ENCODE measurements at regions not wholly inside any gene's neighbourhood (a gene's known extent, or its start where the extent isn't known, plus 50 kb on each side); places are given as distances from the start of the nearest gene placed in this dataset.
A peak's percentile ranks its signal among the peaks of the same experiment; 100 is the strongest.

- TF ChIP-seq USF1 (IDR thresholded peaks at IDR 0.05; ENCODE audit: borderline replicate concordance, extremely low read length, insufficient read depth, low read depth, low read length), result no peak
Measured at GRCh38 chr12:98146487-98146886, 368.9 kb upstream of the TMPO start (continued).

GRCh38 chr12:98149270-98149669 is 366.1 kb upstream of the TMPO start:
- H2AFZ ChIP-seq (ENCODE audit: control insufficient read depth, low read depth, low read length), result no peak overlapping the region
- in situ Hi-C loops (cut with MboI) (no loop called here), intact Hi-C loops (cut with micrococcal nuclease; ENCODE audit: unreplicated experiment) (loop anchor here (1.0 kb wide), 1 partner anchor 125 kb away; no protein-coding TSS in a partner anchor)
- no peak overlapping the region for H3K9ac ChIP-seq (ENCODE audit: control insufficient read depth, insufficient read depth, low read length)
- DNase-seq (ENCODE audit: low read depth, low spot score), result peak; percentile 3
- BruUV-seq (replicated peaks), result no TSS peak
- ChIA-PET CTCF (interaction anchor here (0.8 to 2.7 kb wide), 5 partner anchors 9 to 227 kb away, joined by 3 to 8 read pairs (median 4); no protein-coding TSS in a partner anchor), POLR2A (no interaction called here), SMC1A (ENCODE audit: uncharacterized antibody, unreplicated experiment) (interaction anchor here (0.9 to 3.3 kb wide), 7 partner anchors 8 to 125 kb away, joined by 4 to 13 read pairs (median 4); no protein-coding TSS in a partner anchor), RAD21 (ENCODE audit: unreplicated experiment) (interaction anchor here (0.7 to 1.4 kb wide), 4 partner anchors 23 to 185 kb away, joined by 3 to 6 read pairs (median 4); no protein-coding TSS in a partner anchor)
- H3K27ac ChIP-seq (ENCODE audit: control insufficient read depth, insufficient read depth), result no peak overlapping the region
- no peak overlapping the region for H3K4me2 ChIP-seq (ENCODE audit: control insufficient read depth, insufficient read depth)
- ATAC-seq, result peak; percentile 90
- no peaks in the 10 kb centered on the region for H4K20me1 ChIP-seq (ENCODE audit: control insufficient read depth, insufficient read depth)
- H3K36me3 ChIP-seq (ENCODE audit: control insufficient read depth in 2 of 2, insufficient read depth in 2 of 2, low read length in 1 of 2), result no peaks in the 10 kb centered on the region
- H3K4me1 ChIP-seq (ENCODE audit: control insufficient read depth, insufficient read depth, low read length), result no peaks in the 10 kb centered on the region
- H3K9me3 ChIP-seq (replicated peaks; ENCODE audit: control insufficient read depth, insufficient read depth, low read length), result no peaks in the 10 kb centered on the region
- H3K4me3 ChIP-seq, result no peak overlapping the region
- H3K27me3 ChIP-seq (replicated peaks in 1 of 2; ENCODE audit: control insufficient read depth in 2 of 2, insufficient read depth in 2 of 2, low read length in 1 of 2), result no peaks in the 10 kb centered on the region; a peak in 1 of 4 replicates
- FAIRE-seq, result no peak
- no peaks in the 10 kb centered on the region for H3K79me2 ChIP-seq (ENCODE audit: control insufficient read depth, insufficient read depth, low read length)
- TF ChIP-seq ZNF687 (IDR thresholded peaks at IDR 0.05) (no peak), CREM (IDR thresholded peaks at IDR 0.05; ENCODE audit: low read depth) (no peak), SIN3A (IDR thresholded peaks at IDR 0.05; ENCODE audit: low read depth, low read length) (no peak), DPF2 (IDR thresholded peaks at IDR 0.05) (peak; percentile 44; the same call in 1 of the 2 replicates), SUPT20H (IDR thresholded peaks at IDR 0.05; ENCODE audit: borderline replicate concordance, control insufficient read depth, low read depth, low read length) (no peak), ELK1 (IDR thresholded peaks at IDR 0.05; ENCODE audit: low read depth, low read length) (no peak), STAT3 (IDR thresholded peaks at IDR 0.05; ENCODE audit: low read depth, low read length) (no peak), POLR2AphosphoS5 (IDR thresholded peaks at IDR 0.05; ENCODE audit: low read length) (no peak), USF1 (IDR thresholded peaks at IDR 0.05; ENCODE audit: borderline replicate concordance, extremely low read length, insufficient read depth, low read depth, low read length) (no peak), ATF2 (IDR thresholded peaks at IDR 0.05; ENCODE audit: low read length) (0 out of 2 replicates have a peak, but pooled peaks have one; percentile 28), USF2 (IDR thresholded peaks at IDR 0.05; ENCODE audit: borderline replicate concordance, low read depth, low read length) (no peak), EP300 (IDR thresholded peaks at IDR 0.05; ENCODE audit: borderline replicate concordance in 1 of 2, control insufficient read depth in 1 of 2, low read depth in 2 of 2, low read length in 2 of 2) (peak in 1 of 2 experiments; percentile 52; a peak in 1 of 4 replicates)
